Neural crest cell (in vitro differentiated cells): ENCODE measurements at regions not wholly inside any gene's neighbourhood (a gene's known extent, or its start where the extent isn't known, plus 50 kb on each side); places are given as distances from the start of the nearest gene placed in this dataset.

ENCODE experiments used
- DNase-seq: peaks from one replicate; pipeline ENCODE4 v3.0.0; 2021; ENCODE audit warnings: low read depth, mixed read lengths, low spot score
- H3K27ac Mint-ChIP-seq: one replicate; pipeline ENCODE4 v1.8.0; 2021; ENCODE audit warnings: mild to moderate bottlenecking, mixed read lengths; ENCODE audit not compliant: unreplicated experiment
- H3K27me3 Mint-ChIP-seq: 2 replicates; pipeline ENCODE4 v1.8.0; 2021; ENCODE audit warnings: low read depth, mild to moderate bottlenecking, mixed read lengths
- H3K36me3 Mint-ChIP-seq: 2 replicates; pipeline ENCODE4 v1.8.0; 2021; ENCODE audit warnings: low read depth, mild to moderate bottlenecking, mixed read lengths
- H3K4me1 Mint-ChIP-seq: 2 replicates; pipeline ENCODE4 v1.8.0; 2021; ENCODE audit warnings: mixed read lengths
- H3K4me3 Mint-ChIP-seq: one replicate; pipeline ENCODE4 v1.8.0; 2021; ENCODE audit warnings: mild to moderate bottlenecking, mixed read lengths
- H3K9me3 Mint-ChIP-seq: 2 replicates; pipeline ENCODE4 v1.8.0; 2021; ENCODE audit warnings: mixed read lengths
- TF ChIP-seq, protein P1 (sequence below): fragments of 200-600 bp; sonication (generic); conservative IDR thresholded peaks from 2 replicates; pipeline ENCODE4 v1.5.0; 2021; ENCODE audit warnings: antibody characterized with exemption, mild to moderate bottlenecking

DNA sequence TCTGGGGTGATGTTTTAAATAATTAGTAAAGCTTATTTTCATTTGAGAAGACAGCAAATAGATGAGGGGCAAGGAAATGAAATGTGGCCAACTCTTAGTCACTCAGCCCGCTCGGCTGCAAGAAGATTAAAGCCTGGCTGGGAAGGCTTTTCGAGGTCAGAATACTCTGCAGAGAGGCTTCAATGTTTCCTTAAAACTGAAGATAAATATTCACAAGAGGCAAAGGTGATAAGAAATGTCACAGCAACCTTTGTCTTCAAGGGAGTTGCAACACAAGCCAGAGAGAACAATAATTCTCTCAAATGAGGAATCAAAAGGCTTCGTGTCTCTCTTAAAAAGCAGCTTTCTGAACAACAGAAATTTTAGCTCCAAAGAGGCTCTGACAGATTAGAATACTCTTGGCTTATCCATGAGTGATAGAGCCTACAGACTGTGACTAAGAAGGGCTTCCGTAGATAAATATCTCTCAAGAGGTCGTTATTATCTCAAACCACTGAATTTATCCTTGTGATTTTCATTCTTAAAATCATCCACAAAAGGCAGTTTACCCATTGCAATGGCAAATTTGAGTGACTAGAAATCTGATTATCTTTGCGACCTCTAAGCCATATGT is 92.5 kb downstream of the KLF6 start:
- H3K4me3 Mint-ChIP-seq: no peak overlapping the region
- no peak overlapping the region for H3K27ac Mint-ChIP-seq
- TF ChIP-seq, protein P1, sequence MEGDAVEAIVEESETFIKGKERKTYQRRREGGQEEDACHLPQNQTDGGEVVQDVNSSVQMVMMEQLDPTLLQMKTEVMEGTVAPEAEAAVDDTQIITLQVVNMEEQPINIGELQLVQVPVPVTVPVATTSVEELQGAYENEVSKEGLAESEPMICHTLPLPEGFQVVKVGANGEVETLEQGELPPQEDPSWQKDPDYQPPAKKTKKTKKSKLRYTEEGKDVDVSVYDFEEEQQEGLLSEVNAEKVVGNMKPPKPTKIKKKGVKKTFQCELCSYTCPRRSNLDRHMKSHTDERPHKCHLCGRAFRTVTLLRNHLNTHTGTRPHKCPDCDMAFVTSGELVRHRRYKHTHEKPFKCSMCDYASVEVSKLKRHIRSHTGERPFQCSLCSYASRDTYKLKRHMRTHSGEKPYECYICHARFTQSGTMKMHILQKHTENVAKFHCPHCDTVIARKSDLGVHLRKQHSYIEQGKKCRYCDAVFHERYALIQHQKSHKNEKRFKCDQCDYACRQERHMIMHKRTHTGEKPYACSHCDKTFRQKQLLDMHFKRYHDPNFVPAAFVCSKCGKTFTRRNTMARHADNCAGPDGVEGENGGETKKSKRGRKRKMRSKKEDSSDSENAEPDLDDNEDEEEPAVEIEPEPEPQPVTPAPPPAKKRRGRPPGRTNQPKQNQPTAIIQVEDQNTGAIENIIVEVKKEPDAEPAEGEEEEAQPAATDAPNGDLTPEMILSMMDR: no peak
- peaks cover 21% of the 10 kb centered on the region for H3K4me1 Mint-ChIP-seq
- H3K9me3 Mint-ChIP-seq: peaks cover 4% of the 10 kb centered on the region
- no peaks in the 10 kb centered on the region for H3K27me3 Mint-ChIP-seq
- no peaks in the 10 kb centered on the region for H3K36me3 Mint-ChIP-seq
- DNase-seq: no peak

DNA sequence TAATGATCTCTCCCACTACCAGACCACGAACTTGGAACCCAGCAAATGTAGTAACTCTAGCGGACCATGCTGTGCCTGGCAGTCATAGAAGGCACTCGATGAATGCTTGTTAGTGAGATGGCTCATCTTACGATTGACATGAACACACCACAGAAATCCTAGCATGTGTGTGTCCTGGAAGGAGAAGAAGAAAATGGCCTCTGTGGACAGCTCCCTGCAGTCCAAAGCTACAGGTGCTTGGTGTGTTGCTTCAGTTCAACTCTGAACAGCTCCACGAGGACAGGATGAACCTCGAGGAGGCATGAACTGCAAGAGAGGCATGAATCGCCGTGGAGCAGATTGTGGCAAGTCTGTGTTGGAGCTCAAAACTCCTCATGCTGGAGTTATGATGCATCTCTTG is 93.5 kb downstream of the KLF6 start:
- no peaks in the 10 kb centered on the region for H3K36me3 Mint-ChIP-seq
- H3K4me1 Mint-ChIP-seq: peaks cover 21% of the 10 kb centered on the region
- TF ChIP-seq, protein P1: no peak
- peaks cover 4% of the 10 kb centered on the region for H3K9me3 Mint-ChIP-seq
- H3K27ac Mint-ChIP-seq: no peak overlapping the region
- no peak overlapping the region for H3K4me3 Mint-ChIP-seq
- no peaks in the 10 kb centered on the region for H3K27me3 Mint-ChIP-seq
- no peak for DNase-seq

DNA sequence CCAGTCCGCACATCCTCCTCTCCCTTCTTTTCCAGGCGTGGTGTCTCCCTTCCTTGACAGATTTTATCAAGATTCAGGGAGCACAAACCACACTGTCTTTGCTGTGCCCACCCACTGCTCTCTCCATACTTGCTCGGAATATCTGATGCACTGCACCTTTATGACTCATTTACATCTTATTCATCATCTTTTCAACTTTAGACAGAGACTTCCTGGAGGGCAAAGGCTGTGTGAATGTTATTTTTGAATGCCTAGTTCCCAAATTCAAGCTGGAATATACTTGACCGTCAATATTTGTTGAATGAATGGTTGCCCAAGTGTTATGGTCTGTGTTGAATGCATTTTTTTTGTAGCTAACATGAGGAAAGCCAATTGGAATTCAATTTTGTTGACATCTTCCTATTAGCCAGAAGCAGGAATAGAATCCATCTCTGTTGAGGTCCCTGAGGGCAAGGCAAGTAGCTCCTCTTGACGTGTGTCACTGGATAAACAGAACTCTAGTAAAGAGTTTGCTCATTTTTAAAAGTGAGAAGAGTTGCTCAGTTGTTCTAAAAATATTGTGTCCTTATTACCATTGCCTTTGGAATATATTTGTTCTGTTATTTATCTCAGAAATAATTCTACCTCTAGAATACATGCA is 95.0 kb downstream of the KLF6 start:
- Mint-ChIP-seq H3K27me3 (no peaks in the 10 kb centered on the region), H3K27ac (peak overlapping the region; percentile 65), H3K9me3 (no peaks in the 10 kb centered on the region), H3K4me3 (no peak overlapping the region), H3K36me3 (no peaks in the 10 kb centered on the region), H3K4me1 (peaks cover 21% of the 10 kb centered on the region)
- TF ChIP-seq, protein P1: no peak
- DNase-seq: no peak

DNA sequence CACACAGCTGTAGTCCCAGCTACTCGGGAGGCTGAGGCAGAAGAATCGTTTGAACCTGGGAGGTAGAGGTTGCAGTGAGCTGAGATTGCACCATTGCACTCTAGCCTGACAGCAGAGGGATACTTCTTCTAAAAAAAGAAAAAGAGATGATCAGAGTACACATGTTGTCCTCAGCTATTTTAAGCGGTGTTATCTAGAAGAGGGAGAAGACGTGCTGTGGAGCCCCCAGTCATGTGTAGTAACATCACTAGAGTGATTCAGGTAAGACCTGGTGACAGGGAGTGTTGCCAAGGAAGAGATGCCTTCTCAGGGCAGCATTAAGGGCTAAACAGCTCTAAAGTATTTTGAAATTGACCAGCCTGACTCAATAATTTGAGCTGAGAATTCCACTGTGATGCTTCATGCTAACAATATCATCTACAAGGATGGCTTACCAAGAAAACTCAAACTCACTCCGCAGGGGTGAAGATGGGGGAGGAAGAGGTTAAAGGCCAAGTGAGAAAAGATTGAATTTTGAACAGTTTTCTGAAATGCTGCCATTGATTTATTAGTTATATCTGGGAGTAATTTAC is 97.4 kb downstream of the KLF6 start:
- DNase-seq: no peak
- H3K4me1 Mint-ChIP-seq: peaks cover 20% of the 10 kb centered on the region
- H3K9me3 Mint-ChIP-seq: no peaks in the 10 kb centered on the region
- no peak overlapping the region for H3K27ac Mint-ChIP-seq
- TF ChIP-seq, protein P1: no peak
- no peaks in the 10 kb centered on the region for H3K36me3 Mint-ChIP-seq
- H3K4me3 Mint-ChIP-seq: no peak overlapping the region
- no peaks in the 10 kb centered on the region for H3K27me3 Mint-ChIP-seq

DNA sequence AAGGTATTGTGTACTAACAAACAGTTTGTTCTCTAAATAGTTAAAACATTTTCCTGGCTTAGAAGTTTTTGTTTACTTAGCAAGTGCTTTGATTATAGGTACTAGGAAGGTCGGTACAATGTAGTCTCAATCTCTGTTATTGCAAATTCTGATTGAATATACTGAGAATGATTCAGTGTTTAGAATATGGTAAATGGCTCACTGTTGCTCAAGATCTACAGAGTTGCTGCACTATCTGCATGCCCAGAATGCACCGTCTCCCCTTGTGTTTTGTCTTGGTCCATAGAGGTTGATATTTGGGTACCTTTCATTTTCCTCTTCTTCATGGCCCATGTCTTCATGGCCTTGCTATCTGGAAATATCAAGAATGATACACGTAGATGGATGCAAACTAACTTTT is 99.6 kb downstream of the KLF6 start:
- H3K4me3 Mint-ChIP-seq: no peak overlapping the region
- H3K36me3 Mint-ChIP-seq: no peaks in the 10 kb centered on the region
- no peak overlapping the region for H3K27ac Mint-ChIP-seq
- H3K4me1 Mint-ChIP-seq: peaks cover 16% of the 10 kb centered on the region
- no peaks in the 10 kb centered on the region for H3K27me3 Mint-ChIP-seq
- DNase-seq: no peak
- H3K9me3 Mint-ChIP-seq: no peaks in the 10 kb centered on the region
- TF ChIP-seq, protein P1: no peak
